ENCODE measurements at regions not wholly inside any gene's neighbourhood (a gene's known extent, or its start where the extent isn't known, plus 50 kb on each side); places are given as distances from the start of the nearest gene placed in this dataset.
"Not testable (repeated sequence)": the region's sequence is repeated elsewhere in the genome, so short reads cannot be mapped to it uniquely, and the experiment has no call there.

DNA sequence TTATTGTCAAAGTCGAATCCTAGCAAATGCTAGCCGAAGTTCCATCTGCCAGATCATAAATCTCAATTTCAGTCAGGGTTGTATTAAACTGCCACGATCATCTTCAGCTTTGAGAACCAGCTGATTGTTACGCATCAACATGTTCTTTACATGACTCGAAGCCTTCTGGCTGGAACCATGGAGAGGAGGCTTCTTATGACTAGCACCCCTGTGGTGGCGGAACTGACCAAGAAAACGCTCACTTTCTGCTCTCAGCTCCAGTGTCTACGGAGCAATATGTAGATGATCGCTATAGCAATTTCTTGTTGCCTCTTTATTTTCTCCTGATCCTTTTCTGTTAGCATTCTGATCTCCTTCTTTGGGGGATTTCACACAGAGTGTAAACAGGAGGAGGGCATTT is 479.4 kb upstream of the SLC35B3 start:
- no peak for DNase-seq (ENCODE audit: low read depth)

DNA sequence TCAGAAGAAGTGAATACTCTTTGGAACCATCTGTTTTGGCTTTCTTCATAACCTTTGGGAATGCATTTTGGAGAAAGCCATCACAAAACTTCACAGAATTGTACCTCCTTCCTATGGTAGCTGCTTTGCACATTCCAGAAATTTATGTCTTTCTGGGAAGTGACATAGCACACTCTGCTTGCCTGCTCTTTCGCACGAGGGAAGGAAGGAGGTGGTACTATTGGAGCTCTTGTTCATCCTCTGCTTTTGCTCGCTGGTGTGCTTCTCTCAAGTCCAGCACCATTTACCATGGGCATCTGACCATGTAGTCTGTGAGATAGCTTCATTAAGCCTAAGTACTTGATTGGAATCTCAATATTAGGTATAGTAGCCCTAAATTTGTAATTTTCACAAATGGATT is 473.3 kb upstream of the SLC35B3 start:
- DNase-seq (ENCODE audit: low read depth), result no peak

DNA sequence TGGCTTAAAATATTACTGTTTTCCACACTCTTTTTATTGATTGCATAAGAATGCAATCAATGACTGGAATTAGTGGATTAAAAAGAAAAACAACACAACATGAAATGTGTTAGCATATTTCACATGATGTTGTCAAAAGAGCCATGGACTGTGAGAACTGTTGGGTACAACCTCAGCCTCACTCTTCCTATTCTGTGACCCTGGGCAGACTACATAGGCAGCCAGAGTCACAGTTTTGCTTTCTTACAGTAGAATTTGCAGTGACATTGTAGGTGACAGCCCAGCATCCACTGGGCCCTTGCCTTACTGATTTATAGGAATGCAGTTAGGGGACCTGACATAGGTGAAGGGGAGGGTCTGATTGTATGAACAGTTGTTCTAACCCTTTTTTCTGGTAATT is 471.4 kb upstream of the SLC35B3 start:
- DNase-seq (ENCODE audit: low read depth), result no peak

DNA sequence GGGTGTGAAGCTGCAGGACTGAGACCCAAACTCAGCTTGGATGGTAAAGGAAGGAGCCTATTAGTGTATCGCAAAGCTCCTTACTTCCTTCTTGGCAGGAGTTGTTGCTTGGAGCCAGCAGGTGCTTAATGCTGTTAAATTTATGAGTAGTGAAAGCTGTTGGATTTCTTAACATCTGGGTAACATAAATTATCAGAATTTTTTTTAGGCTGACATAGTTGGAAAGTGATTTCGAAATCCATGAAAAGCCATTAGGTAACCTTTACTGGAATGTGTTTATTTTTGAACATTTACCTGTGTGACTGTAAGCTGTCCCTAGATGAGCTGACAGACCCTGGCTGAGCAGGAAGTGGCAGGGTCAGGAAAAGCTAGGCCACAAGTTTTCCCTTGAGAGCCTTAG is 470.4 kb upstream of the SLC35B3 start:
- DNase-seq (ENCODE audit: low read depth), result no peak

DNA sequence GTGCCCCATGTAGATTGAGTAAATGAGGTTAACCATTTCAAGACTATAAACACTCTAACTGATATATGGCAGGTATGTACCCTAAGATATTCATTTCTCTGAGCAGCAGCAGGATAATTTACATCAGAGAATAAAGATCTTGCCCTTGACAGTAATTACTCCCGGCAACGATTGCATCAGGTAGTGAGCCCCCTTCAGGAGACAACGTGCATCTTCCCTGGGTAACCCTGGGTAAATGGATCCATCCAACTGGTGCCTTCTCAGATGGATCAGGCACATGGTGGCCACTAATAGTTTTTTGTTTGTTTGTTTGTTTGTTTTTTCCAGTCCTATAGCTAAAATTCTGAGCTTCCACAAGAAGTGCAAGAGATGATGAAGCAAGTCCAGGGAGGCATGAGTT is 469.4 kb upstream of the SLC35B3 start:
- no peak for DNase-seq (ENCODE audit: low read depth)

DNA sequence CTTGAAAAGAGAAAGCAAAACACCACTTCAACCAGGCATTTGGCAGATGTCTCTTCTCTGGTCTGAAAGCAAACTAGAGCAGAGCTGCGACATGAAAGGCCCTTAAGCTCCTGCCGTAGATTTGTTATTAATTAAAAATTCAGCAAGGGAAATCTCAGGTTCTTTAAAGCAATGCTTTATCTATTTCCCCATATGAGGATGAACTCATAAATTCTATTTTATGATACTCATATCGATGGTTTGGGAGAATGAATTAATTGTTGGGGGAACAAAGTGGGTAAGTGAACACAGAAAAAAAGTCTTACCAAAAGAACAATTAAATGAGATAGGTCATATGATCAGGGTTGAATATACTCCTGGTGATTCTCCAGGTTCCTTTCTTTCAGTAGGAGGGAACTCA is 464.7 kb upstream of the SLC35B3 start:
- no peak for DNase-seq (ENCODE audit: low read depth)

DNA sequence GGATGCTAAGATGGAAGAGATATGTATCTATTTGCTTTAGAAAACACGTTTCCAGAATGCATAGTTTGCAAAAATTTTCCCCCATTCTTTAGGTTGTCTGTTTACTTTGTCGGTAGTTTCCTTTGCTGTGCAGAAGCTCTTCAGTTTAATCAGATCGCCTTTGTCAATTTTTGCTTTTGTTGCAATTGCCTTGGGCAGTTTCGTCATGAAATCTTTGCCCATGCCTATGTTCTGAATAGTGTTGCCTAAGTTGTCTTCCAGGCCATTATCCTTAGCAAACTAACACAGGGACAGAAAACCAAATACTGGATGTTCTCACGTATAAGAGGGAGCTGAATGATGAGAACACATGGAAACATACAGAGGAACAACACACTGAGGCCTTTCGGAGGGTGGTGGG is 454.2 kb upstream of the SLC35B3 start:
- DNase-seq (ENCODE audit: low read depth), result no peak

DNA sequence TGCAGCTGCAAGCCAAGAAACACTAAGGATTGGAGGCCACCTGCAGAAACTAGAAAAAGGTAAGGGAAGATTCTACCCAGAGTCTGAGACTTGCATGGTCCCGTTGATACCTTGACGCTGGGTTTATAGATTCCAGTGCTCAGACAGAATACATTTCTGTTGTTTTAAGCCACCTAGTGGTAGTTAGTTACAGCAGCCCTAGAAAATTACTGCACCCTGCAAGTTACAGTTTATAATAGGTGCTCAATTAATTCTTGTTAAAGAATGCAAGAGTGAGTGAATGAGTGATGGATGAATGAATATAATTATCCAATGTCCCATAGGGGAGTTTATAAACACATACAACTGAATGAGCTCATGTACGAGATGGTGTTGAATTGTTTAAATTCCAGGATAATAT is 453.1 kb upstream of the SLC35B3 start:
- DNase-seq (ENCODE audit: low read depth), result no peak

DNA sequence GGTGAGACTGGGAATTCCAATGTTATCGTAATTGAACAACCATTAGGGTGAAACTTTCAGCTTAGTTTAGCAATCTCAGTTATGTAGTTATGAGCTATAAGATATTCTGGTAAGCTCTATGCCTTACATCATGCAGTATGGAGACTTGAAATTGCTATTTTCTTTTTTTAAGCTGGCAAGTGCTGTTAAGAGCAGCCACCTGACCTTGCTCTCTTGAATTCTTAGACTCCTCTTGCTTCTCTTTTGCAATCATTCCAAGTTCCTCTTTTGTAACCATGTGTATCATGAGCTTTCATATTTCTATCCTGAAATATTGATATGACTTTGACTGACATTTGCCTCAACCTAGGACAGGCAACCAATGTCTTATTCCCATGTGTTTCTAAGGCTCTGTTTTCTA is 446.3 kb upstream of the SLC35B3 start:
- no peak for DNase-seq (ENCODE audit: low read depth)

DNA sequence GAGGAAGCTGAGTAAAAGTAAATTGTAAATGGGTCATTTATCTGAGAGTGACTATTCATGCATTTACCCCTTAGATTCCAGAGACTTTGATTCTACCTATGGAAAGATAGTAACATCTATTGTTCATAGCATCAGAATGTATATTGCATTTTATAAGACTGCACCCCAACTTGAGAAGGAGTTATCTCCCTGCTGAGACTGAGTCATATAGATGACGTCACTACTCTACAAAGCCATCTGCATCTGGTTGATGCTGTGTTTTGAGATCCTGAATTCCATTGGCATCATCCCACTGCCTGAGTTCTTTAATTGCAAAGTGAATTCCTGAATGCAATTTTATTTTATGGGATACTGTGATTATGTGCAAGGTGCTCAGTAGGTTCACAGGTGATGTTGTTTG is 444.0 kb upstream of the SLC35B3 start:
- no peak for DNase-seq (ENCODE audit: low read depth)

DNA sequence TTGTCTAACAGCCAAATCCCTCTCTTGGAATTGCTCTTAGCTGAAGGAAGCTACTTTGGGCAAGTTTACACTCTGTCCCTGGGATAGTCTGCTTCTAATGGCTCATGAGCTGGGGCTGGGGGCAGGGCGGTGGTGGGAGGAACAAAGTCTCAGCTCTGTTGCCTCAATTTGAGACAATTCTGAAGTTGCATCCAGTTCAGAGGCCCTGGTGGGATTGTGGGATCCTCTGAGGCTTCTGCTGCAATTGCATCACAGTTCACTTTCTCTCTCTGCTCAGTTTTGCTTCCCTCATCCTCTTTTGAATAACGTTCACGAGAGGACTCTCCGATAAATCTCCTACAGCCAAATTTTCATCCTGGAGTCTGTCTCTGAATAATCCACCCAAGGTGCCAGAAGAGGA is 440.6 kb upstream of the SLC35B3 start:
- no peak for DNase-seq (ENCODE audit: low read depth)

DNA sequence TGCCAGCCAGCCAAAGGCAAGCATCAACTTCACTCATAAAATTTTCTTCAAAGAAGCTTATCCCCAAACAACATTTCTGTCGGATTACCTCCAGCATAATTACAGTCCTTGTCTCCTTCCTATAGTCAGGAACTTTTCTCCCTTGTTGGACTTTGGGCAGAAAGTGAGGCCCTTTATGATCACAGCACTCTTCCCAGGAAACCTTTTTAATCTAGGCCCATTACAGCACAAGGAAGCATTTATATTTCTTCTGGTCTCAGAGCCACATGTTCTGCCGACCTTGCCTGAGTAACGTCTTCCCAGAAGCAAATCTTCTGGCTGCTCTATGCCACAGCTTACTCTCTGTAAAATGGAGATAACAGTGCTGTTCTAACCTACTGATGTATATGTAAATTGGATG is 437.2 kb upstream of the SLC35B3 start:
- no peak for DNase-seq (ENCODE audit: low read depth)

DNA sequence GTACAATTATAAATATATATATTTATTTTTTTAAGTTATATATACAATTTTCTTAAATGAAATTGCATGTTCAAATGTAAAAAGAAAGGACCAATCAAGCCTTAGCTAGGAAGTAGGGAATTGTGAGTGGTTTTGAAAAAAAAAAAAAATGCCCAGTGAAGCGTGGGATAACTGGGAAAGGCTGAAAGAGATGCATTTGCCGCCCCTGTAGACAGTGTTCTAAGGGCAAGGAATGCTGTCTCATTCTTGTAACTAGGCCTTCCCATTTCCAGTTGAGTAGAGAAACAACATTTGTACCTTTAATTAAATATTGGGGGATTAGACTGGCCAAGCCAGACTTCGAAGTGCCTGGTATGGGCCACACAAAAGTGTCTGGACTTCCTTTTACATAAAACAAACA is 430.1 kb upstream of the SLC35B3 start:
- DNase-seq (ENCODE audit: low read depth), result no peak

DNA sequence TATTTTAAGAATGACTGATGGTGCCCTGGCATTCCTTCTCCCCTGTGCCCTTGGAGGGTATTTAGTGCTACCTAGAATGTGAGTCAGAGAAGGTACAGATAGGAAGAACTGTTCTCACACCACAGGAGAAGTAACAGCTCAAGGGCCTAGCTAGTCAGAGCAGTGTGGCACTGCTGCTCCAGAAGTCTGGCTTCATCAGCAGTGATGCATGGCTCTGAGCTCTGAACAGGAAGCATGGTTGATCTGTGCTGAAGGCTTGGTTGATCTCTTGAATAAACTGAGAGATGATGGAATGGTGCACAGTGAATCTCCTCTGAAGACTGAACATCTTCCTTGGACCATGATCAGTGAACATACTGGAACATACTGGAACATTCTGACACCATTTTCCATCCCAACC is 425.3 kb upstream of the SLC35B3 start:
- no peak for DNase-seq (ENCODE audit: low read depth)

DNA sequence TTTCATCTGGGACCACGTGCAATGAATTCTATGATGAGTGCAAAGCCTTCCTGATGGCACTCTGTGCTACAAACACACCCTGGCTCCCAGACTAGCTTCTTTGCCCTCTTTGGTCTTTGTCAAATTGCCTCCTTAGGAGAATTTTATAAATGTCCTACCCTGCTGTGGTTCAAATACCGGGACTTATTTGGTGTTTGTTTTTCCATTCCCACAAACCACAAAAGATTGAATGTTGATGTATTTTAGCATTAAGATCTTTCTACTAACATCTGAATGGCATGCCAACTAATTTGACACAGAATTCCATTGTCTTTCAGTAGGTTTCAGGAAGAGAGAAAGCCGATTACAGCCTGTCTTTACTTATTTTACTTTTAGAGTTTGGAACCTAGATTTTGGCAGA is 424.2 kb upstream of the SLC35B3 start:
- no peak for DNase-seq (ENCODE audit: low read depth)

DNA sequence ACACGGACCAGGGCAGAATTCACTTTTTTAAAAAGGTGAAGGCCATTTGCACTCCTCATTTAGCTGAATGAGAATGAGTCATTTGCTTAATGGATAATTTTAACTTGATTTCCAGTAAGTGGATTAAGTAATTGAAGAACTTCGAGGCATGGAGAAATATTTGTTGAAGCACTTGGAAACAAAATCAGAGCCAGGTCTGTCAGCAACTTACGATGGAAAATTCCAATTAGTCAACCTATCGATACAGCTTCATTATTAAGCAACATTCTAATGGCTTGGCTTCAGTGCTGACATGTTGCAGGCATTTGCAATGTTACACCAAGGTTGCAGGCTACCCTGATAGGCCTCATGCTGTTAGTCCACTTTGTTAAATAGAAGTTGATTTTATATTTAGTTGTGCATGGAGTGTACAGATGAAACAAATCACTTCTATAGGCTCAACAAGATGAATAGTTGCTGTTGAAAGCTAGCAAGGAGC is 423.5 kb upstream of the SLC35B3 start:
- no peak for DNase-seq (ENCODE audit: low read depth)

DNA sequence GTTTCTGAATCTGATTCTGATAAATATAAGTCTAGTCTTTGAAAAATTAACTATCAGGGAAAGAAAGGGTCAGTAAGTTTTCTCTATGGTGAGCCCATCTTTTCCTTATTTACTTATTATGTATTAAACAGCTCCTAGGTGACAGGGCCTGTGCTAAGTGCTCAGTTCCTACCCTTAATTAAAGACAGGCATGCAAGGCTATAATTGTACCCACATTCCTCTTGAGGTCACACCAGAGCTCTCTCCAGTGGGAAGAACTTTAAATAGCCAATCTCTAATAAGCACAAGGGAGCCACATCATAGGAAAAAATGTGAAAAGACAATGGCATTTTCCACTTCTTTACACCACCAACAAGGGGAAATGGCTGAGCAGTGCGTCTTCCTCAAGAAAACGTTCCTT is 421.8 kb upstream of the SLC35B3 start:
- DNase-seq (ENCODE audit: low read depth), result no peak

DNA sequence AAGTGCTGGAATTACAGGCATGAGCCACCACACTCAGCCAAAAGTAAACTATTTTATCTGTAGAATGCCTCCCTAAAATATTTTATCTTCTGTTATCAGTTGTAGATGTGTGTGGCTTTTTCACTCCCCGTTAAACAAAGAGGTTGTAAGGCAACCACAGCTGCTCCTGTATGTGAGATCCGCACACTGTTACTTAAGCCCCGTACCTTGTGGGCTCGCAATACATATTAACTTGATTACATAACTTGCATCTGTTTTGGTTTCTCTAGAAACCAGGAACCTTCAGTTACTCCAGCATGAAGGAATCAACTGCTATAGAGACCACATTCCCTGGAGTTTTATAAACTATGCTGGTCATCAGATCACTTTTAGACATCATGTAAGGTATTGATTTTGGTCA is 420.1 kb upstream of the SLC35B3 start:
- DNase-seq (ENCODE audit: low read depth), result no peak

DNA sequence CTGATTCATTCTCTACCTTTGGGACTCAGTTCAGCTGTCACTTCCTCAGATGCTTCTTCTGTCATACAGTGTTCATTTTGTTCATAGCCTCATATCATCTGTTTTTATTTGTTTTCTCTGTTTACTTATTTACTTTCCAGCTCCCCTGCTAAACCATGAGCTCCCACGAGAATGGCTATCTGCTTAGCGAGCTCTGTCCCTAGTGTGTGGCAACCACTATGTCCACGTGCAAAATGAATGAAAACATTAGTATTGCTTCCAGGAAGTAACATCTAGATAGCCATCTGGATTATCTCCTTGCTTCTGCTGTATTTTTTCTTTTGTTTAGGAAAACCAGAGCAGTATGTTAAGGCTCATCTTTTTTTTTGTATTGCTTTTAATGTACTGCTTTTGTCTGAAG is 417.0 kb upstream of the SLC35B3 start:
- DNase-seq (ENCODE audit: low read depth), result no peak

DNA sequence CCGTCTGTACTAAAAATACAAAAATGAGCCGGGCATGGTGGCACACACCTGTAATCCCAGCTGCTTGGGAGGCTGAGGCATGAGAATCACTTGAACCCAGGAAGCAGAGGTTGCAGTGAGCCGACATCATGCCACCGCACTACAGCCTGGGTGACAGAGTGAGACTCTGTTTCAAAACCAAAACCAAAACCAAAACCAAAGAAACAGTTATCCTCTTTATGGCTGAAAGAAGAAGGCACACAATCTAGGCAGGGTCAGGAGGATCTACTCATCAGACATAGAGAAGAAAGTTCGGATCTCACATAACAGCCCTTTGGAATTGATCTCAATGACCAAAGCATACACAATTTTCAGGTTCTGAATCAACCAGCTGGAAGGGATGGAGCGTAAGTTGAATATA is 411.3 kb upstream of the SLC35B3 start:
- not testable (repeated sequence) for DNase-seq (ENCODE audit: low read depth)

DNA sequence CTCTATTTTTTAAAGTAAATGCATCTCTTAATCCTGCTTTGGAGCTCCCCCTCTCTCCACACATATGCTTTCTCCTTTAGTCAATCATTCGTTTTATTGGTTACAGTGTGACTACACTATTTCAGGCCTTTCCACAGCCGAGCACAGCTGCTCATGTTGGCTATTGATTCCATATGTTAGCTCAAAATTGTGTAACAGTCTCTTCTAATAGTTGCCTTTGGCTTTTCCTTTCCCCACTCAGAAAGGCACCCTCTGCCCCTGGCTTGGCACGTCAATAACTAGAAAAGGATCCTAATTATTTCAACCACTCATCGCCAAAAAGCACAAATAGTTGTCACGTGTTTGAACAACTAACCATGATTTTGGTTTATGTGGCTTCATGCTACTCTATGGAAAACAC is 410.3 kb upstream of the SLC35B3 start:
- DNase-seq (ENCODE audit: low read depth), result no peak

DNA sequence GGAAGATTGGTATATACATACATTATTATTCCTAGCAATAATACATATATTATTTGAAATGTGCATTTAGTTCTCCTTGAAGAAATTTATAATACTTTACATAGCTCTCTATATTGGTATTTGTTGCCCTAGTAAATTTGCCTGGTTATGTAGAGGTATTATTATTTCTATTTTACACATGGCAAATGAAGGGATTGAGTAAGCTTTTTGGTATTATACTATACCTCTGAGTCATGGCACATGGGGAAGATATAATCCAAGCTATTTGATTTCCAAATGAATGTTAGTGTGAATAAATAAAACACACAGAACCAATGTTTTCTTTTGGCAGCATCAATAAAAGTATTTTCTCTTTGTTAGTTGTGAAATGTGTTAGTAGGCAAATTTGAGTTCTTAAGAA is 409.6 kb upstream of the SLC35B3 start:
- DNase-seq (ENCODE audit: low read depth), result no peak

DNA sequence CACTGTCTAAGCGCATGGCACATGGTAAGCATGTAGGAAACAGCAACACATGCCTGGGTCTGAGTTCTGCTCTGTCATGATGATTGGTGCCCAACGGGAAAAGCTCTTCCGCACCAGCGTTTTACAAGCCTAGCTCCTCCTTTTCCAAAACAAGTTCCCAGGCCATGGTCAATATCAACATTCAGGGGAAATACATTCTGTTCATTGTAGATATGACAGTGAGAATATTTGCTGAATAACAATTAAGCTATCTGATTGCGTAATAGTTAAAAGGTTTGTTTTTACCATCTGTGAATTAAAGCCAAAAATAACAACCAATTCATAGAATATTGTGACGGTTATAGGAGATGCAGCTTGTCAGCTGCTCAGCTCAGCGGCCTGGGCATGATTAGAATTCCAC is 404.3 kb upstream of the SLC35B3 start:
- DNase-seq (ENCODE audit: low read depth), result no peak

DNA sequence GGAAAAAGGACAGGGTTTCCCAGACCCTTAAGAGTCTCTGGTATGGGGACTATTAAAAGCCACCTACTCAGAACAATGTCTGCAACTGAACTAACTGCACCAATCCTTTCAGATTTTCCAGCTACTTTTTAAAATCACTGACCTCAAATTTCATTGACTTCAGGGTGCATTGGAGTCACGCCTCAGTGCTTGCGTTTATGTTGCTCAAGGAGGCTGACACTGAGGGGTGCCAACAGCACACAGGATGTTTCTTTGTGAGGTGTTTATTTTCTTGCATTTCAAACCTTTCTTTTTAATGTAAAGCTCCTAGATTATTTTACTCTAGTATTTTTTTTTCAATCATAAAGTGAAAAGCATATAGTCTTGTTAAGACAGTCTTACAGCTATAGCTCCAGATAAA is 402.0 kb upstream of the SLC35B3 start:
- no peak for DNase-seq (ENCODE audit: low read depth)

DNA sequence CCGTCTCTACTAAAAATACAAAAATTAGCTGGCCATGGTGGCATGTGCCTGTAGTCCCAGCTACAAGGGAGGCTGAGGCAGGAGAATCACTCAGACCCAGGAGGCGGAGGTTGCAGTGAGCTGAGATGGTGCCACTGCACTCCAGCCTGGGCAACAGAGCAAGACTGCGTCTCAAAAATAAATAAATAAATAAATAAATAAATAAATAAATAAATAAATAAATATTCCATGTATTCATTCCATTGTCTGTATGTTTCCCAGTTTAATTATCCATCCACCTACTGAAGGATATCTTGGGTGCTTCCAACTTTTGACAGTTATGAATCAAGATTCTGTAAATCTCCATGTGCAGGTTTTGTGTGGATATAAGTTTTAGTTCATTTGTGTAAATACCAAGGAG is 397.4 kb upstream of the SLC35B3 start:
- not testable (repeated sequence) for DNase-seq (ENCODE audit: low read depth)

Data from activated T-helper 9 cell treated with anti-CD3 and anti-CD28 coated beads, Interleukin-2, amount 50 U/mL, for 16 hours (primary cell).